ENCODE measurements at regions not wholly inside any gene's neighbourhood (a gene's known extent, or its start where the extent isn't known, plus 50 kb on each side); places are given as distances from the start of the nearest gene placed in this dataset.

- no peak overlapping the region for H3K4me3 Mint-ChIP-seq
- peaks cover 40% of the 10 kb centered on the region for H3K9me3 Mint-ChIP-seq
- DNase-seq (ENCODE audit: low spot score) (no peak), ATAC-seq (no peak)
- POLR2A ChIA-PET, result no interaction called here
- peaks cover 25% of the 10 kb centered on the region for H3K4me1 Mint-ChIP-seq
- CTCF ChIA-PET, result interaction anchor here (1.0 to 1.3 kb wide), 2 partner anchors 32 to 61 kb away, joined by 3 to 5 read pairs; no protein-coding TSS in a partner anchor
- peaks cover 5% of the 10 kb centered on the region for H3K27me3 Mint-ChIP-seq (ENCODE audit: low read depth)
- no peak overlapping the region for H3K27ac Mint-ChIP-seq
- TF ChIP-seq ZMAT4 (CRISPR knock-in tag; IDR thresholded peaks at IDR 0.05), result no peak
- no peak for TF ChIP-seq MLX (CRISPR knock-in tag; IDR thresholded peaks at IDR 0.05)
- no peak for TF ChIP-seq AR (CRISPR knock-in tag; IDR thresholded peaks at IDR 0.05)
- TF ChIP-seq ATF1 (CRISPR knock-in tag; IDR thresholded peaks at IDR 0.05), result no peak
- no peak for TF ChIP-seq KAT7 (CRISPR knock-in tag; IDR thresholded peaks at IDR 0.05; ENCODE audit: borderline replicate concordance)
- no peak for TF ChIP-seq ZBTB21 (CRISPR knock-in tag; IDR thresholded peaks at IDR 0.05; ENCODE audit: borderline replicate concordance)
- TF ChIP-seq ZNF263 (CRISPR knock-in tag; IDR thresholded peaks at IDR 0.05; ENCODE audit: low read depth), result no peak
- no peak for TF ChIP-seq PRRX2 (CRISPR knock-in tag; IDR thresholded peaks at IDR 0.05)
- no peak for TF ChIP-seq ZNF532 (CRISPR knock-in tag; IDR thresholded peaks at IDR 0.05; ENCODE audit: borderline replicate concordance)
- no peak for TF ChIP-seq NFYB (CRISPR knock-in tag; conservative IDR thresholded peaks at IDR 0.05; ENCODE audit: low read depth)
- no peak for TF ChIP-seq CREB1 (CRISPR knock-in tag; IDR thresholded peaks at IDR 0.05)
- TF ChIP-seq CDX4 (CRISPR knock-in tag; IDR thresholded peaks at IDR 0.05; ENCODE audit: borderline replicate concordance), result no peak
- TF ChIP-seq ELF4 (CRISPR knock-in tag; IDR thresholded peaks at IDR 0.05; ENCODE audit: low read depth), result no peak
- no peak for TF ChIP-seq ZNF281 (CRISPR knock-in tag; IDR thresholded peaks at IDR 0.05)
- no peak for TF ChIP-seq JUN (CRISPR knock-in tag; IDR thresholded peaks at IDR 0.05)
- peaks cover 18% of the 10 kb centered on the region for H3K36me3 Mint-ChIP-seq
These were observed 161.4 kb downstream of the WNT7A start for GRCh38 chr3:13718436-13718835.
